Adrenal gland (tissue), 5 donors: ENCODE measurements at regions not wholly inside any gene's neighbourhood (a gene's known extent, or its start where the extent isn't known, plus 50 kb on each side); places are given as distances from the start of the nearest gene placed in this dataset.

Experiments used
- CTCF ChIP-seq, 6 experiments: fragments of 450-650 bp in 4 of 6; fragments of 200-600 bp in 2 of 6; sonication (generic) in 1 of 6; IDR thresholded peaks; 1 replicate in 5 of 6; 2 replicates in 1 of 6; pipeline versions ENCODE4 v1.5.1 to v1.8.0; 2016 to 2021; ENCODE audit warnings: antibody characterized with exemption in 6 of 6, mild to moderate bottlenecking in 2 of 6, moderate library complexity in 1 of 6
- POLR2A ChIP-seq, 2 donors: fragments of 450-650 bp; IDR thresholded peaks; one replicate each; pipeline ENCODE4 v1.6.1; 2017; ENCODE audit warnings: antibody characterized with exemption in 2 of 2, mild to moderate bottlenecking in 2 of 2, moderate library complexity in 1 of 2
- donor health status: DM: no; HTN: no; CAD: no.

DNA sequence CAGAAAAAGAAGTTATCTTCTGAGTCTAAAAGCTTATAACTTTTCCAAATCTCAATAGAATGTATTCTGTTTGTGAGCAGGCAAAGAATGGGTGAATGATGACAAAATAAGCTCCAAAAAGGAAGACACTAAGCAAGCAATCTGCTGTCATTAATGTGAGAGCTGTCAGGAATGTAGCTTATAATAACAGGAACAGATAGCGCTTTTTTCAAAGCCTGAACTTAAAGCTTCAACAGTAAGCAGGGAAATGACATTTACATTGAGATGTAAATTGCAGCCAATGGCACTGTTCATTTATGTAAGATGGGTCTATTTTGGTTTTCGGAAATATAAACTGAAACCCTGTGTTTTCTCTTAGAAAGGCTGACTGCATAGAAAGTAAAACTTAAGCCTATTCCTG is 1005.9 kb downstream of the PDHA2 start:
- TF ChIP-seq CTCF (IDR thresholded peaks at IDR 0.05) (no peak), POLR2A (IDR thresholded peaks at IDR 0.05) (no peak)
